ENCODE measurements at regions not wholly inside any gene's neighbourhood (a gene's known extent, or its start where the extent isn't known, plus 50 kb on each side); places are given as distances from the start of the nearest gene placed in this dataset.

- no peak overlapping the region for H3K9ac ChIP-seq (ENCODE audit: low read length)
- H3K9me3 ChIP-seq (ENCODE audit: low read length), result no peaks in the 10 kb centered on the region
- H3K4me2 ChIP-seq (ENCODE audit: low read length), result no peak overlapping the region
- H3F3A ChIP-seq (ENCODE audit: insufficient read depth, low read length, poor library complexity, severe bottlenecking), result no peaks in the 10 kb centered on the region
- no peaks in the 10 kb centered on the region for H3K27me3 ChIP-seq (ENCODE audit: insufficient read depth, low read depth, low read length)
- H3K9me2 ChIP-seq (ENCODE audit: insufficient read depth, low read length), result no peaks in the 10 kb centered on the region
- no peaks in the 10 kb centered on the region for H4K20me1 ChIP-seq (ENCODE audit: insufficient read depth)
- TF ChIP-seq REST (IDR thresholded peaks at IDR 0.05; ENCODE audit: borderline replicate concordance), result no peak
- no peak for TF ChIP-seq SMC3 (conservative IDR thresholded peaks at IDR 0.05; ENCODE audit: poor library complexity)
- no peak for TF ChIP-seq TAF1 (IDR thresholded peaks at IDR 0.05; ENCODE audit: low read depth)
- TF ChIP-seq CTCF (IDR thresholded peaks at IDR 0.05; ENCODE audit: poor library complexity, severe bottlenecking), result no peak
- no peak for TF ChIP-seq POLR2AphosphoS5 (IDR thresholded peaks at IDR 0.05)
- TF ChIP-seq MXI1 (conservative IDR thresholded peaks at IDR 0.05; ENCODE audit: poor library complexity, severe bottlenecking), result no peak
- no peak for TF ChIP-seq EZH2 (IDR thresholded peaks at IDR 0.05; ENCODE audit: borderline replicate concordance, insufficient read depth, low read length, poor library complexity, severe bottlenecking)
- no peak for TF ChIP-seq EP300 (conservative IDR thresholded peaks at IDR 0.05; ENCODE audit: poor library complexity, severe bottlenecking)
- no peak for TF ChIP-seq RAD21 (conservative IDR thresholded peaks at IDR 0.05)
- H3K4me3 ChIP-seq (ENCODE audit: low read length), result no peak overlapping the region
- H2AFZ ChIP-seq (ENCODE audit: low read depth, low read length), result no peak overlapping the region
- no peaks in the 10 kb centered on the region for H3K36me3 ChIP-seq (ENCODE audit: insufficient read depth, low read length)
- no peaks in the 10 kb centered on the region for H3K79me2 ChIP-seq (replicated peaks; ENCODE audit: insufficient read depth, low read length)
- H3K27ac ChIP-seq (ENCODE audit: low read length), result no peak overlapping the region
Observed at GRCh38 chrX:106457802-106458201, 154.0 kb upstream of the RADX start.

GRCh38 chrX:106467422-106467821 lies 144.4 kb upstream of the RADX start:
- H3K27ac ChIP-seq (ENCODE audit: low read length), result no peak overlapping the region
- H3K4me3 ChIP-seq (ENCODE audit: low read length), result no peak overlapping the region
- TF ChIP-seq CTCF (IDR thresholded peaks at IDR 0.05; ENCODE audit: poor library complexity, severe bottlenecking) (no peak), MXI1 (conservative IDR thresholded peaks at IDR 0.05; ENCODE audit: poor library complexity, severe bottlenecking) (no peak), SMC3 (conservative IDR thresholded peaks at IDR 0.05; ENCODE audit: poor library complexity) (no peak), POLR2AphosphoS5 (IDR thresholded peaks at IDR 0.05) (no peak), REST (IDR thresholded peaks at IDR 0.05; ENCODE audit: borderline replicate concordance) (no peak), TAF1 (IDR thresholded peaks at IDR 0.05; ENCODE audit: low read depth) (no peak), RAD21 (conservative IDR thresholded peaks at IDR 0.05) (no peak), EP300 (conservative IDR thresholded peaks at IDR 0.05; ENCODE audit: poor library complexity, severe bottlenecking) (no peak), EZH2 (IDR thresholded peaks at IDR 0.05; ENCODE audit: borderline replicate concordance, insufficient read depth, low read length, poor library complexity, severe bottlenecking) (no peak)
- H4K20me1 ChIP-seq (ENCODE audit: insufficient read depth), result no peaks in the 10 kb centered on the region
- no peaks in the 10 kb centered on the region for H3K27me3 ChIP-seq (ENCODE audit: insufficient read depth, low read depth, low read length)
- no peaks in the 10 kb centered on the region for H3K79me2 ChIP-seq (replicated peaks; ENCODE audit: insufficient read depth, low read length)
- no peak overlapping the region for H3K9ac ChIP-seq (ENCODE audit: low read length)
- no peaks in the 10 kb centered on the region for H3K36me3 ChIP-seq (ENCODE audit: insufficient read depth, low read length)
- no peak overlapping the region for H3K4me2 ChIP-seq (ENCODE audit: low read length)
- no peak overlapping the region for H2AFZ ChIP-seq (ENCODE audit: low read depth, low read length)
- no peaks in the 10 kb centered on the region for H3F3A ChIP-seq (ENCODE audit: insufficient read depth, low read length, poor library complexity, severe bottlenecking)
- H3K9me2 ChIP-seq (ENCODE audit: insufficient read depth, low read length), result no peaks in the 10 kb centered on the region
- no peaks in the 10 kb centered on the region for H3K9me3 ChIP-seq (ENCODE audit: low read length)

All from neural cell (in vitro differentiated cells).